Mucosa of descending colon (tissue), 3 donors: ENCODE measurements at regions not wholly inside any gene's neighbourhood (a gene's known extent, or its start where the extent isn't known, plus 50 kb on each side); places are given as distances from the start of the nearest gene placed in this dataset.

Experiments used
- ATAC-seq: fragments of 200-7000 bp; cut with Tn5 transposase; one replicate; pipeline ENCODE4 v1.9.1; 2020; ENCODE audit warnings: mild to moderate bottlenecking, moderate library complexity
- DNase-seq, 3 donors: peaks; one replicate each; pipeline ENCODE4 v3.0.0-alpha.2; 2020
- H3K36me3 ChIP-seq: fragments of 200-600 bp; one replicate; pipeline ENCODE4 v1.8.0; 2021; ENCODE audit warnings: low read depth, mild to moderate bottlenecking
- H3K4me1 ChIP-seq: fragments of 200-600 bp; one replicate; pipeline ENCODE4 v1.8.0; 2021; ENCODE audit warnings: low read depth, mild to moderate bottlenecking
- H3K4me3 ChIP-seq: fragments of 200-600 bp; one replicate; pipeline ENCODE4 v1.8.0; 2021; ENCODE audit warnings: mild to moderate bottlenecking
- H3K9me3 ChIP-seq: fragments of 200-600 bp; one replicate; pipeline ENCODE4 v1.8.0; 2021; ENCODE audit warnings: mild to moderate bottlenecking
- intact Hi-C, 2 donors: fragments of 100-400 bp; cut with DNase I in 1 of 2; cut with micrococcal nuclease in 1 of 2; formaldehyde crosslinking; loops; one replicate each; pipeline versions ENCODE4 v1.11.0 to v1.11.1; 2022; cut with DNase I, micrococcal nuclease
- TF ChIP-seq, protein P1 (sequence below): fragments of 200-600 bp; IDR thresholded peaks from one replicate; pipeline ENCODE4 v1.8.0; 2022; ENCODE audit warnings: antibody characterized with exemption, mild to moderate bottlenecking
- donor health status: DM: no; HTN: no; CAD: no; lungs with moderate emphysema.
- donor health status: DM: no; HTN: no; CAD: no.
- donor health status: DM: no; HTN: yes; CAD: no.

- no peaks in the 10 kb centered on the region for H3K9me3 ChIP-seq
- H3K4me1 ChIP-seq = no peaks in the 10 kb centered on the region
- H3K36me3 ChIP-seq = no peaks in the 10 kb centered on the region
- DNase-seq (no peak), ATAC-seq (no peak)
- intact Hi-C loops = no loop called here
- TF ChIP-seq, protein P1, sequence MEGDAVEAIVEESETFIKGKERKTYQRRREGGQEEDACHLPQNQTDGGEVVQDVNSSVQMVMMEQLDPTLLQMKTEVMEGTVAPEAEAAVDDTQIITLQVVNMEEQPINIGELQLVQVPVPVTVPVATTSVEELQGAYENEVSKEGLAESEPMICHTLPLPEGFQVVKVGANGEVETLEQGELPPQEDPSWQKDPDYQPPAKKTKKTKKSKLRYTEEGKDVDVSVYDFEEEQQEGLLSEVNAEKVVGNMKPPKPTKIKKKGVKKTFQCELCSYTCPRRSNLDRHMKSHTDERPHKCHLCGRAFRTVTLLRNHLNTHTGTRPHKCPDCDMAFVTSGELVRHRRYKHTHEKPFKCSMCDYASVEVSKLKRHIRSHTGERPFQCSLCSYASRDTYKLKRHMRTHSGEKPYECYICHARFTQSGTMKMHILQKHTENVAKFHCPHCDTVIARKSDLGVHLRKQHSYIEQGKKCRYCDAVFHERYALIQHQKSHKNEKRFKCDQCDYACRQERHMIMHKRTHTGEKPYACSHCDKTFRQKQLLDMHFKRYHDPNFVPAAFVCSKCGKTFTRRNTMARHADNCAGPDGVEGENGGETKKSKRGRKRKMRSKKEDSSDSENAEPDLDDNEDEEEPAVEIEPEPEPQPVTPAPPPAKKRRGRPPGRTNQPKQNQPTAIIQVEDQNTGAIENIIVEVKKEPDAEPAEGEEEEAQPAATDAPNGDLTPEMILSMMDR = no peak
- no peak overlapping the region for H3K4me3 ChIP-seq
Observed at GRCh38 chr11:19400296-19400695, 159.6 kb upstream of the E2F8 start.

GRCh38 chr11:19398772-19399527 lies 158.2 kb upstream of the E2F8 start:
- no peaks in the 10 kb centered on the region for H3K4me1 ChIP-seq
- DNase-seq (peak in 1 of 3 donors; percentile 10), ATAC-seq (peak; percentile 39)
- no peaks in the 10 kb centered on the region for H3K9me3 ChIP-seq
- no peaks in the 10 kb centered on the region for H3K36me3 ChIP-seq
- intact Hi-C loops = no loop called here
- no peak overlapping the region for H3K4me3 ChIP-seq
- TF ChIP-seq, protein P1 = no peak

- no peaks in the 10 kb centered on the region for H3K36me3 ChIP-seq
- TF ChIP-seq, protein P1 = no peak
- intact Hi-C loops = no loop called here
- no peak for DNase-seq
- no peak overlapping the region for H3K4me3 ChIP-seq
- no peak for ATAC-seq
- H3K9me3 ChIP-seq = no peaks in the 10 kb centered on the region
- H3K4me1 ChIP-seq = no peaks in the 10 kb centered on the region
Observed at GRCh38 chr11:19398273-19398672, 157.5 kb upstream of the E2F8 start.

- no peaks in the 10 kb centered on the region for H3K9me3 ChIP-seq
- ATAC-seq (no peak), DNase-seq (no peak)
- H3K4me1 ChIP-seq = no peaks in the 10 kb centered on the region
- H3K4me3 ChIP-seq = no peak overlapping the region
- TF ChIP-seq, protein P1 = no peak
- H3K36me3 ChIP-seq = no peaks in the 10 kb centered on the region
- intact Hi-C loops = no loop called here
Observed at GRCh38 chr11:19395050-19395449, 154.3 kb upstream of the E2F8 start.

DNA sequence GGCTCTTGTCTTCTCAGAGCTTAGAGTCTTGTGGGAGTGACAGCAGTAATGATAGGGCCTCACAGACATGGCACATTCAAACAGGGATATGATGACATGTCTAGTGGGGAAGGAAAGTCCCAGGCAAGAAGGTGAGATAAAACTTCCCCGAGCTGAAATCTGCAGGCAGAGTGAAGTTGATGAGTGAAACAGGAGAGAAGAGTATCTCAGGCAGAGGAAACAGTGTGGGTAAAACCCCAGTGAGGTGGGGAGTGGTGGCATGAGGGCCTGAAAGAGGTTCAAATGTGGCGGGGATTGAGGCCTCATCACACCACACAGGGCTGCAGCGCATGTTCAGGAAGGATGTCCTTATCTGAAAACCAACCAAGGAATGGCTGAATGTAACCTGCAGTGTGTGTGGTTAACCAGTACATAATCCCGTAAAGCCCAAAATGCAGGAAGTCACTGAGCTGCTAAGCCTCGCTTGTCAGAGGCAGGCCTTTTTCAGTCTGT lies 153.8 kb upstream of the E2F8 start:
- Histone ChIP-seq H3K4me1 (no peaks in the 10 kb centered on the region), H3K4me3 (no peak overlapping the region), H3K36me3 (no peaks in the 10 kb centered on the region), H3K9me3 (no peaks in the 10 kb centered on the region)
- TF ChIP-seq, protein P1 = no peak
- intact Hi-C loops = no loop called here
- ATAC-seq = no peak
- no peak for DNase-seq
